ENCODE measurements at regions not wholly inside any gene's neighbourhood (a gene's known extent, or its start where the extent isn't known, plus 50 kb on each side); places are given as distances from the start of the nearest gene placed in this dataset.

GRCh38 chr2:14826518-14826917 lies 194.0 kb downstream of the LRATD1 start:
- Histone ChIP-seq H3K9me2 (ENCODE audit: low read depth, low read length) (no peaks in the 10 kb centered on the region), H3K4me3 (ENCODE audit: low read depth, low read length, poor library complexity, severe bottlenecking) (no peak overlapping the region), H3F3A (ENCODE audit: insufficient read depth, low read length) (no peaks in the 10 kb centered on the region), H2AFZ (ENCODE audit: low read length) (no peak overlapping the region), H3K27me3 (ENCODE audit: insufficient read depth, low read length) (no peaks in the 10 kb centered on the region; the same call in 1 of the 2 replicates), H3K79me2 (ENCODE audit: insufficient read depth, low read length) (no peaks in the 10 kb centered on the region), H3K27ac (ENCODE audit: low read depth, low read length, poor library complexity, severe bottlenecking) (no peak overlapping the region), H3K4me1 (ENCODE audit: insufficient read depth, low read length, severe bottlenecking) (no peaks in the 10 kb centered on the region), H3K36me3 (ENCODE audit: insufficient read depth, low read length) (no peaks in the 10 kb centered on the region), H3K9ac (ENCODE audit: low read length) (no peak overlapping the region), H3K4me2 (ENCODE audit: low read length) (no peak overlapping the region), H4K20me1 (ENCODE audit: insufficient read depth, low read length) (no peaks in the 10 kb centered on the region), H3K9me3 (ENCODE audit: low read length) (no peaks in the 10 kb centered on the region)
- TF ChIP-seq EZH2 (IDR thresholded peaks at IDR 0.05; ENCODE audit: borderline replicate concordance, low read length) (no peak), CTCF (IDR thresholded peaks at IDR 0.05; ENCODE audit: low read length) (no peak)

- no peaks in the 10 kb centered on the region for H3K79me2 ChIP-seq (ENCODE audit: insufficient read depth, low read length)
- TF ChIP-seq EZH2 (IDR thresholded peaks at IDR 0.05; ENCODE audit: borderline replicate concordance, low read length) (no peak), CTCF (IDR thresholded peaks at IDR 0.05; ENCODE audit: low read length) (no peak)
Measured at GRCh38 chr2:14827226-14828023, 194.9 kb downstream of the LRATD1 start.

GRCh38 chr2:14828223-14828622 lies 195.7 kb downstream of the LRATD1 start:
- Histone ChIP-seq H2AFZ (ENCODE audit: low read length) (no peak overlapping the region), H3K9ac (ENCODE audit: low read length) (no peak overlapping the region), H3K79me2 (ENCODE audit: insufficient read depth, low read length) (no peaks in the 10 kb centered on the region), H4K20me1 (ENCODE audit: insufficient read depth, low read length) (no peaks in the 10 kb centered on the region), H3K27me3 (ENCODE audit: insufficient read depth, low read length) (no peaks in the 10 kb centered on the region; the same call in 1 of the 2 replicates), H3K4me2 (ENCODE audit: low read length) (no peak overlapping the region), H3K27ac (ENCODE audit: low read depth, low read length, poor library complexity, severe bottlenecking) (no peak overlapping the region), H3K9me2 (ENCODE audit: low read depth, low read length) (no peaks in the 10 kb centered on the region), H3K36me3 (ENCODE audit: insufficient read depth, low read length) (no peaks in the 10 kb centered on the region), H3K4me3 (ENCODE audit: low read depth, low read length, poor library complexity, severe bottlenecking) (no peak overlapping the region), H3K9me3 (ENCODE audit: low read length) (no peaks in the 10 kb centered on the region), H3F3A (ENCODE audit: insufficient read depth, low read length) (no peaks in the 10 kb centered on the region), H3K4me1 (ENCODE audit: insufficient read depth, low read length, severe bottlenecking) (no peaks in the 10 kb centered on the region)
- TF ChIP-seq CTCF (IDR thresholded peaks at IDR 0.05; ENCODE audit: low read length) (no peak), EZH2 (IDR thresholded peaks at IDR 0.05; ENCODE audit: borderline replicate concordance, low read length) (no peak)

More at GRCh38 chr2:14827226-14828023, 194.9 kb downstream of the LRATD1 start:
- Histone ChIP-seq H3K4me1 (ENCODE audit: insufficient read depth, low read length, severe bottlenecking) (no peaks in the 10 kb centered on the region), H3K4me3 (ENCODE audit: low read depth, low read length, poor library complexity, severe bottlenecking) (no peak overlapping the region), H3K9me3 (ENCODE audit: low read length) (no peaks in the 10 kb centered on the region), H3K4me2 (ENCODE audit: low read length) (no peak overlapping the region), H3K9me2 (ENCODE audit: low read depth, low read length) (no peaks in the 10 kb centered on the region), H3K36me3 (ENCODE audit: insufficient read depth, low read length) (no peaks in the 10 kb centered on the region), H3F3A (ENCODE audit: insufficient read depth, low read length) (no peaks in the 10 kb centered on the region), H2AFZ (ENCODE audit: low read length) (no peak overlapping the region), H3K27ac (ENCODE audit: low read depth, low read length, poor library complexity, severe bottlenecking) (no peak overlapping the region), H3K27me3 (ENCODE audit: insufficient read depth, low read length) (no peaks in the 10 kb centered on the region; the same call in 1 of the 2 replicates), H3K9ac (ENCODE audit: low read length) (no peak overlapping the region), H4K20me1 (ENCODE audit: insufficient read depth, low read length) (no peaks in the 10 kb centered on the region)

Data from OCI-LY1 (cell line).